HG03342 (cell line): ENCODE measurements at regions not wholly inside any gene's neighbourhood (a gene's known extent, or its start where the extent isn't known, plus 50 kb on each side); places are given as distances from the start of the nearest gene placed in this dataset.
"Not testable (repeated sequence)": the region's sequence is repeated elsewhere in the genome, so short reads cannot be mapped to it uniquely, and the experiment has no call there.

Experiments used
- ATAC-seq: cut with Tn5 transposase; IDR thresholded peaks from one replicate; pipeline ENCODE4 v1.9.1; 2021; ENCODE audit warnings: mild to moderate bottlenecking, moderate library complexity; ENCODE audit not compliant: unreplicated experiment

- ATAC-seq: no peak
Observed at GRCh38 chr20:56765172-56766073, 136.3 kb downstream of the TFAP2C start.

GRCh38 chr20:56766528-56766927 lies 137.4 kb downstream of the TFAP2C start:
- no peak for ATAC-seq

GRCh38 chr20:56769921-56770600 lies 141.0 kb downstream of the TFAP2C start:
- no peak for ATAC-seq

- no peak for ATAC-seq
Observed at GRCh38 chr20:56773749-56774148, 144.6 kb downstream of the TFAP2C start.

- no peak for ATAC-seq
Observed at GRCh38 chr20:56774873-56775272, 145.8 kb downstream of the TFAP2C start.

GRCh38 chr20:56776345-56776744 lies 147.2 kb downstream of the TFAP2C start:
- ATAC-seq: no peak

GRCh38 chr20:56778765-56779195 lies 149.7 kb downstream of the TFAP2C start:
- ATAC-seq: no peak

GRCh38 chr20:56779452-56780143 lies 150.5 kb downstream of the TFAP2C start:
- ATAC-seq: no peak

GRCh38 chr20:56780266-56780665 lies 151.2 kb downstream of the TFAP2C start:
- no peak for ATAC-seq

GRCh38 chr20:56781108-56781739 lies 152.1 kb downstream of the TFAP2C start:
- no peak for ATAC-seq

- not testable (repeated sequence) for ATAC-seq
Observed at GRCh38 chr20:56781987-56782560, 153.0 kb downstream of the TFAP2C start.

GRCh38 chr20:56782814-56783213 lies 153.7 kb downstream of the TFAP2C start:
- not testable (repeated sequence) for ATAC-seq

- no peak for ATAC-seq
Observed at GRCh38 chr20:56783826-56784225, 154.7 kb downstream of the TFAP2C start.

- no peak for ATAC-seq
Observed at GRCh38 chr20:56786503-56786902, 157.4 kb downstream of the TFAP2C start.

- ATAC-seq: no peak
Observed at GRCh38 chr20:56788041-56788670, 159.1 kb downstream of the TFAP2C start.

GRCh38 chr20:56788671-56789610 lies 159.8 kb downstream of the TFAP2C start:
- no peak for ATAC-seq

- no peak for ATAC-seq
Observed at GRCh38 chr20:56793916-56794315, 164.8 kb downstream of the TFAP2C start.

GRCh38 chr20:56795492-56795891 lies 166.4 kb downstream of the TFAP2C start:
- no peak for ATAC-seq

GRCh38 chr20:56796345-56796744 lies 167.2 kb downstream of the TFAP2C start:
- no peak for ATAC-seq
